ENCODE measurements at regions not wholly inside any gene's neighbourhood (a gene's known extent, or its start where the extent isn't known, plus 50 kb on each side); places are given as distances from the start of the nearest gene placed in this dataset.
"Not testable (repeated sequence)": the region's sequence is repeated elsewhere in the genome, so short reads cannot be mapped to it uniquely, and the experiment has no call there.

GRCh38 chr1:184821658-184822057, 67.0 kb upstream of the EDEM3 start:
- no peak for DNase-seq (ENCODE audit: low read depth in 2 of 3, low spot score in 2 of 3)

DNA sequence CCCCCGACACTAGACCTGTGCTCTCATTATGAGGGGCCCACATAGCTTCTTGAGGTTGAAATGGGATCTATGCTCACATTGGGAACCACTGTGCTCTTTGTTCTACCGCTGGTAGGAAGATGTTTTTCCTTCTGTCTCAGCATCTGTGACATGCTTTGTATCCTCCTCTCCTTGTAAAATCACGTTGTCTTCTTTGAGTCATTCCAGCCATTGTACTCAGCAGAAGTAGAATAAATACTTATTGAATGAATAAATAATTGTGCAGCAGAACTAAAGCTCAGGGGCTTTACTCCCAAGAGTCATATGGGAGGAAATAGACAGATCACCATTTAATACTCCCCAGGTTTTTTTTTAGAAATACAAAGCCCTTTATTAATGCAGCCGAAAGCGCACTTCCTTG, 66.3 kb upstream of the EDEM3 start:
- no peak for DNase-seq (ENCODE audit: low read depth in 2 of 3, low spot score in 2 of 3)

GRCh38 chr1:184820218-184820750, 65.6 kb upstream of the EDEM3 start:
- no peak for DNase-seq (ENCODE audit: low read depth in 2 of 3, low spot score in 2 of 3)

DNA sequence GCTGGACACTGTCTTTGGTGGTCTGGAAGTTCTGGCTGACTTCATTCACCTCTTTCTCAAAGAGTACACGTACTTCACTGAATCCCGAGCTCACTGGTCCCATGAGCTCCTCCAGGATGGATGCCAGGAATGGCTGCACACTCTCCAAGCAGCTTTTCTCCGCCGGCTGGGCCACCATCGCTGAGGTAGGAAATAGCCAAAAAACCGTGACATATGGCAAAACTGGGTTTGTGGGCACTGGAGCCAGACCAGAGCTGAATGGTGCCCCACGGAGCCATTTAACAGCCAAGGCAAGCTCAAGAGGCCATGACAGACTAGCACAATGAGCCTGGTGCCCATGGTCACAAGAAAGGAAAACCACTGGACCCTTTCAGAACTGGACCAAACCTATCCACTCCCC, 64.0 kb upstream of the EDEM3 start:
- no peak for DNase-seq (ENCODE audit: low read depth in 2 of 3, low spot score in 2 of 3)

GRCh38 chr1:184817003-184817402, 62.3 kb upstream of the EDEM3 start:
- not testable (repeated sequence) for DNase-seq (ENCODE audit: low read depth in 2 of 3, low spot score in 2 of 3)

GRCh38 chr1:184813528-184814089, 59.0 kb upstream of the EDEM3 start:
- DNase-seq (ENCODE audit: low read depth in 2 of 3, low spot score in 2 of 3), result no peak

GRCh38 chr1:184811439-184812111, 56.9 kb upstream of the EDEM3 start:
- DNase-seq (ENCODE audit: low read depth in 2 of 3, low spot score in 2 of 3), result no peak

DNA sequence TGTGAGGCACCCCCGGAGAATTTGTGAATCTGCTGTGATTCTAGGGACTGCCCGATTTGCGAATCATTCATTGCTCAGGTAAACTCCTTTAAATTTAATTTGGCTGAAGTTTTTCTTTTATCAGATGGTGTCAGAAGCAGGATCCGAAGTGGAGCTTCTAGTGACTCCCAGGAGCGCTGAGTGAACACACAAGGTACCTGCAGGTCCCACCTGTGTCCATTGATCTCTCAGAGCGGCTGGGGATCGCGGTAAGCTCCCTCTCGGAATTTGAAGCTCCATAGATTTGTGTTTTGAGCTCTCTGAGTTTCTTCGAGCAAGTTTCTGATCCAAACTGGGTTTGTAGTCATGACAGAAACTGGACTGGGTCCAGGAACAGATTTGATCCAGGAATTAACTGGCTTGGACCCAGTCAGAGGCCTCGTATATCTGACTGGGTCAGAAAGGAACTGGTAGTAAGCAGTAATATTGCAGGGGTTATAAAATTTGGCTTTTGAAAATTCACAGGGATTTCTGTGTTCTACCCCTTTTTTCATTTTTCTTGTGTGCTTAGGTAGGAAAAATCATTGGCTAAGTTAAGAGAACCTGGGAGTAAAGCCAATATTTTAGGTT, 56.2 kb upstream of the EDEM3 start:
- no peak for DNase-seq (ENCODE audit: low read depth in 2 of 3, low spot score in 2 of 3)

DNA sequence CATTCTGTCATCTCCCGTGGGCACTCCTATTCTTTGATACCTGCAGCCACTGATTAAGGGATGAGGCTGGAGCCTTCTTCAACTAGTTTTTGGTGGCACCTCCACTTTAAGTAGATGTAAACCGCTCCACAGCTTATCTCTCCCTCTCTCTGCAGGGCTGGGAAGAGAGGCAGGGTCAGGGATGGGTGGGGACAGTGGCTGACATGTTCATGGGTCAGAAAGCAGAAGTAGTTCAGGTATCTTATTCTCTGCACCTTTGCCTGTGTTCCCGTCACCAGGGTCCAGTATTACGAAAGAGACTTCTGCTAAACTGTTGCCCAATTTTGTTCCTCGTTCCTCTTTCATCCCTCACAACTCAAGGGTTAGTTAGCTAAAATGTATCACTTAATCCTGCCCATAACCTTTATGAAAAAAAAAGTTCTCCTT, 51.7 kb upstream of the EDEM3 start:
- DNase-seq (ENCODE audit: low read depth in 2 of 3, low spot score in 2 of 3), result no peak

DNA sequence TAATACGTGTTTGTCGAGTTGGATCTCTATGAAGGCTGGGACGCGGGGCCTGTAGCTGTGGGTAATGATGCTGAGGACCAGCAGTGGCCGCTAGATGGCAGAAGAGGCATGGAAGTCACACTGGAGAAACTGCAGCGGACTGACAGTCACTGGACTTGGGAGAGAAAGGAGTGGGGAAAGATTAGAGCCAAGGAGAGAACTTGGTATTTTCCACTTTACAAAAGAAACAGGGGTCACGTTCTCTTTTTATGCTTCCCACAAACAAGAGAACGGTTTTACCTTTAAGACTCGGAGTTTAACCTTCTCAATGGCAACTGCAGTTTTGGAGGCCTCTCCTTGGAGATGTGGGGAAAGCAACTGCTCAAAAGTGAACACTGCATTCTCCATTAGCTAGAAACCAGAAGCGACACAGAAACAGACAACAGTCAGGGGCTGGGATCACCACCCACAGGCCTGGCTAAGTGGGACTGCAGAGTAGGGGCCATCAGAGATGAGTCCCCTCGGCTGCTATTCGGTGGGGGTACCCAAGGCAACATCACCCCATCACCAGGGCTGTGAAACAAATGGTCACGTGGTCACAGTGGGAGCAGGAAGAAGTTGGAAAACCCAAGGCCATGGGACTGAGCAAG, 51.1 kb upstream of the EDEM3 start:
- DNase-seq (ENCODE audit: low read depth in 2 of 3, low spot score in 2 of 3), result peak; percentile 49 to 74 (median 72)
